ENCODE measurements at regions not wholly inside any gene's neighbourhood (a gene's known extent, or its start where the extent isn't known, plus 50 kb on each side); places are given as distances from the start of the nearest gene placed in this dataset.

- TF ChIP-seq E4F1 (IDR thresholded peaks at IDR 0.05; ENCODE audit: borderline replicate concordance, partially characterized antibody): no peak
- no peak for TF ChIP-seq CHD1 (IDR thresholded peaks at IDR 0.05; ENCODE audit: low read depth, low read length)
- no peak for TF ChIP-seq ZNF592 (IDR thresholded peaks at IDR 0.05)
- no peak for TF ChIP-seq ESRRA (IDR thresholded peaks at IDR 0.05; ENCODE audit: low read length)
- no peak for TF ChIP-seq TBL1XR1 (IDR thresholded peaks at IDR 0.05; ENCODE audit: low read depth, low read length)
- TF ChIP-seq IRF3 (IDR thresholded peaks at IDR 0.05): no peak
- no peak for TF ChIP-seq EP300 (IDR thresholded peaks at IDR 0.05; ENCODE audit: borderline replicate concordance in 1 of 2, control insufficient read depth in 1 of 2, low read depth in 2 of 2, low read length in 2 of 2)
- no peak for TF ChIP-seq RELA (IDR thresholded peaks at IDR 0.05; ENCODE audit: borderline replicate concordance, partially characterized antibody)
These were observed 626.5 kb downstream of the NCAM2 start (continued) for GRCh38 chr21:21624674-21625073.
